ENCODE measurements at regions not wholly inside any gene's neighbourhood (a gene's known extent, or its start where the extent isn't known, plus 50 kb on each side); places are given as distances from the start of the nearest gene placed in this dataset.

- H3K4me3 ChIP-seq, result no peak overlapping the region
- TF ChIP-seq CTCF (IDR thresholded peaks at IDR 0.05), result no peak
- DNase-seq (ENCODE audit: low spot score in 2 of 2), result no peak
- no peak overlapping the region for H3K27ac ChIP-seq
- H3K9me3 ChIP-seq, result no peaks in the 10 kb centered on the region
- H3K27me3 ChIP-seq, result no peaks in the 10 kb centered on the region
- intact Hi-C loops (cut with DNase I), result no loop called here
- no peaks in the 10 kb centered on the region for H3K36me3 ChIP-seq
- H3K4me1 ChIP-seq, result no peaks in the 10 kb centered on the region
Observed at GRCh38 chr11:116272181-116272789, 500.5 kb downstream of the BUD13 start.

GRCh38 chr11:116271479-116271878, 501.3 kb downstream of the BUD13 start:
- no peak overlapping the region for H3K4me3 ChIP-seq
- H3K27me3 ChIP-seq, result no peaks in the 10 kb centered on the region
- no peak overlapping the region for H3K27ac ChIP-seq
- no peak for TF ChIP-seq CTCF (IDR thresholded peaks at IDR 0.05)
- no peak for DNase-seq (ENCODE audit: low spot score in 2 of 2)
- H3K36me3 ChIP-seq, result no peaks in the 10 kb centered on the region
- intact Hi-C loops (cut with DNase I), result no loop called here
- H3K9me3 ChIP-seq, result no peaks in the 10 kb centered on the region
- no peaks in the 10 kb centered on the region for H3K4me1 ChIP-seq

GRCh38 chr11:116267146-116267545, 505.6 kb downstream of the BUD13 start:
- H3K27ac ChIP-seq, result no peak overlapping the region
- H3K4me1 ChIP-seq, result no peaks in the 10 kb centered on the region
- TF ChIP-seq CTCF (IDR thresholded peaks at IDR 0.05), result no peak
- no peaks in the 10 kb centered on the region for H3K36me3 ChIP-seq
- DNase-seq (ENCODE audit: low spot score in 2 of 2), result no peak
- H3K27me3 ChIP-seq, result no peaks in the 10 kb centered on the region
- H3K9me3 ChIP-seq, result no peaks in the 10 kb centered on the region
- H3K4me3 ChIP-seq, result no peak overlapping the region
- intact Hi-C loops (cut with DNase I), result no loop called here

GRCh38 chr11:116263770-116264169, 509.0 kb downstream of the BUD13 start:
- H3K4me3 ChIP-seq, result no peak overlapping the region
- H3K4me1 ChIP-seq, result no peaks in the 10 kb centered on the region
- H3K27me3 ChIP-seq, result no peaks in the 10 kb centered on the region
- no peak overlapping the region for H3K27ac ChIP-seq
- DNase-seq (ENCODE audit: low spot score in 2 of 2), result no peak
- TF ChIP-seq CTCF (IDR thresholded peaks at IDR 0.05), result no peak
- no peaks in the 10 kb centered on the region for H3K9me3 ChIP-seq
- intact Hi-C loops (cut with DNase I), result no loop called here
- H3K36me3 ChIP-seq, result no peaks in the 10 kb centered on the region

GRCh38 chr11:116263019-116263418, 509.8 kb downstream of the BUD13 start:
- no peak for DNase-seq (ENCODE audit: low spot score in 2 of 2)
- intact Hi-C loops (cut with DNase I), result no loop called here
- Histone ChIP-seq H3K4me1 (no peaks in the 10 kb centered on the region), H3K27ac (no peak overlapping the region), H3K4me3 (no peak overlapping the region), H3K27me3 (no peaks in the 10 kb centered on the region), H3K36me3 (no peaks in the 10 kb centered on the region), H3K9me3 (no peaks in the 10 kb centered on the region)
- no peak for TF ChIP-seq CTCF (IDR thresholded peaks at IDR 0.05)

GRCh38 chr11:116262370-116262769, 510.4 kb downstream of the BUD13 start:
- H3K27ac ChIP-seq, result no peak overlapping the region
- no peaks in the 10 kb centered on the region for H3K9me3 ChIP-seq
- TF ChIP-seq CTCF (IDR thresholded peaks at IDR 0.05), result no peak
- intact Hi-C loops (cut with DNase I), result no loop called here
- no peak overlapping the region for H3K4me3 ChIP-seq
- no peaks in the 10 kb centered on the region for H3K36me3 ChIP-seq
- H3K27me3 ChIP-seq, result no peaks in the 10 kb centered on the region
- no peak for DNase-seq (ENCODE audit: low spot score in 2 of 2)
- H3K4me1 ChIP-seq, result no peaks in the 10 kb centered on the region
